Heart left ventricle (tissue), 16 donors: ENCODE measurements at regions not wholly inside any gene's neighbourhood (a gene's known extent, or its start where the extent isn't known, plus 50 kb on each side); places are given as distances from the start of the nearest gene placed in this dataset.

ENCODE experiments used
- ATAC-seq, 4 donors: fragments of 200-7000 bp; cut with Tn5 transposase; one replicate each; pipeline ENCODE4 v1.9.1; 2020 to 2022; ENCODE audit warnings: moderate library complexity in 4 of 4, mild to moderate bottlenecking in 3 of 4, moderate number of reproducible peaks in 1 of 4
- DNase-seq, 5 donors: peaks; one replicate each; pipeline ENCODE4 v3.0.0-alpha.2; 2020
- H3K27ac ChIP-seq, 12 donors: fragments of 200-600 bp; sonication (generic) in 4 of 12; one replicate each; pipeline versions ENCODE4 v1.5.0 to v1.8.0; 2016 to 2022; ENCODE audit warnings: mild to moderate bottlenecking in 2 of 12
- H3K27me3 ChIP-seq, 9 donors: fragments of 200-600 bp; sonication (generic) in 2 of 9; one replicate each; pipeline versions ENCODE4 v1.5.1 to v1.8.0; 2016 to 2022; ENCODE audit warnings: mild to moderate bottlenecking in 3 of 9
- H3K36me3 ChIP-seq, 9 donors: fragments of 200-600 bp; sonication (generic) in 2 of 9; one replicate each; pipeline versions ENCODE4 v1.5.0 to v1.8.0; 2018 to 2022; ENCODE audit warnings: mild to moderate bottlenecking in 2 of 9
- H3K4me1 ChIP-seq, 12 donors: fragments of 200-600 bp; sonication (generic) in 4 of 12; one replicate each; pipeline versions ENCODE4 v1.5.0 to v1.8.0; 2016 to 2022; ENCODE audit warnings: mild to moderate bottlenecking in 3 of 12
- H3K4me3 ChIP-seq, 12 donors: fragments of 200-600 bp; sonication (generic) in 4 of 12; one replicate each; pipeline versions ENCODE4 v1.5.0 to v1.8.0; 2017 to 2022; ENCODE audit warnings: mild to moderate bottlenecking in 9 of 12, moderate library complexity in 4 of 12
- H3K9me3 ChIP-seq, 12 donors: fragments of 200-600 bp; sonication (generic) in 4 of 12; one replicate each; pipeline versions ENCODE4 v1.5.0 to v1.8.0; 2016 to 2022; ENCODE audit warnings: mild to moderate bottlenecking in 1 of 12
- CTCF ChIP-seq, 12 donors: fragments of 200-600 bp; sonication (generic) in 4 of 12; IDR thresholded peaks; one replicate each; pipeline versions ENCODE4 v1.5.0 to v1.8.0; 2018 to 2022; ENCODE audit warnings: antibody characterized with exemption in 12 of 12, mild to moderate bottlenecking in 5 of 12
- POLR2A ChIP-seq, 2 donors: fragments of 450-650 bp; IDR thresholded peaks; one replicate each; pipeline ENCODE4 v1.6.1; 2017; ENCODE audit warnings: antibody characterized with exemption in 2 of 2, mild to moderate bottlenecking in 2 of 2, moderate library complexity in 2 of 2
- whole genome bisulfite sequencing, 4 donors: extraction: QIAGEN DNeasy Blood & Tissue Kit in 2 of 4; methylation state at CpG; one replicate each; pipeline versions ENCODE4 v1.1.5 to v1.1.7; 2013 to 2018; 5-methylcytosine and 5-hydroxymethylcytosine counted together
- intact Hi-C, 10 donors: fragments of 100-400 bp; cut with DNase I; formaldehyde crosslinking; loops; one replicate each; pipeline versions ENCODE4 v1.11.1 to v1.14.2; 2022
- donor health status: ischemic (EF 13 %, LVEDD 7.1; RV severe dilation, severe dysfunction).
- donor health status: healthy with polysubstance abuse.
- donor health status: DM: no; HTN: yes; CAD: no.
- donor health status: DM: no; HTN: no; CAD: no.
- donor health status: ischemic (EF 25% LVEDD 6.9; RV normal size, moderate dysfunction).
- donor health status: ischemic (EF 25% LVEDD 5.7; RV mildly dilated, moderate dysfunction).
- donor health status: healthy.
- donor health status: DM: yes; HTN: yes; CAD: no.
- donor health status: ischemic (EF 35%, LVEDD 5.7; RV mildly dilated, moderate dysfunction).
- donor health status: nonischemic (EF 11% LVEDD 7.7; RV severe dilation, severe dysfunction).
- donor health status: DM: yes; HTN: yes; CAD: no.
- donor health status: PGD.
- donor health status: ischemic (EF 29% LVEDD 5.4; RV normal size, mild dysfunction).
- donor health status: nonischemic (EF 23%, LVEDD 6.1; RV moderate dilation, normal function).

GRCh38 chr5:109589986-109590385 lies 99.7 kb upstream of the MAN2A1 start:
- H3K4me3 ChIP-seq = no peak overlapping the region
- intact Hi-C loops = no loop called here
- H3K36me3 ChIP-seq = no peaks in the 10 kb centered on the region
- WGBS, 4 donors = 71 to 91% (median 84%) methylated on average over 4 of the region's 4 CpGs
- TF ChIP-seq POLR2A (IDR thresholded peaks at IDR 0.05) = no peak
- TF ChIP-seq CTCF (IDR thresholded peaks at IDR 0.05) = no peak
- no peak overlapping the region for H3K27ac ChIP-seq
- DNase-seq (no peak), ATAC-seq (no peak)
- peaks cover 0 to 7% (median 0%) of the 10 kb centered on the region in 12 donors for H3K4me1 ChIP-seq
- no peaks in the 10 kb centered on the region for H3K27me3 ChIP-seq
- no peaks in the 10 kb centered on the region for H3K9me3 ChIP-seq

- TF ChIP-seq CTCF (IDR thresholded peaks at IDR 0.05) (no peak), POLR2A (IDR thresholded peaks at IDR 0.05) (no peak)
- Histone ChIP-seq H3K36me3 (no peaks in the 10 kb centered on the region), H3K27me3 (no peaks in the 10 kb centered on the region), H3K9me3 (no peaks in the 10 kb centered on the region), H3K4me3 (no peak overlapping the region), H3K27ac (no peak overlapping the region), H3K4me1 (peaks cover 0 to 14% (median 0%) of the 10 kb centered on the region in 12 donors)
- ATAC-seq (no peak), DNase-seq (no peak)
- 93 to 97% (median 94%) methylated on average over 3 to 5 of the region's 5 CpGs for WGBS, 4 donors
- intact Hi-C loops = no loop called here
Observed at GRCh38 chr5:109589239-109589638, 100.5 kb upstream of the MAN2A1 start.

GRCh38 chr5:109588281-109589035 lies 101.3 kb upstream of the MAN2A1 start:
- intact Hi-C loops = no loop called here
- H3K27me3 ChIP-seq = no peaks in the 10 kb centered on the region
- peaks cover 0 to 14% (median 0%) of the 10 kb centered on the region in 12 donors for H3K4me1 ChIP-seq
- no peaks in the 10 kb centered on the region for H3K36me3 ChIP-seq
- no peak for DNase-seq
- TF ChIP-seq CTCF (IDR thresholded peaks at IDR 0.05) (no peak), POLR2A (IDR thresholded peaks at IDR 0.05) (no peak)
- ATAC-seq = no peak
- no peaks in the 10 kb centered on the region for H3K9me3 ChIP-seq
- 94 to 95% (median 94%) methylated on average over 24 to 25 of the region's 25 CpGs for WGBS, 4 donors
- H3K27ac ChIP-seq = no peak overlapping the region
- no peak overlapping the region for H3K4me3 ChIP-seq

GRCh38 chr5:109584986-109585599 lies 104.6 kb upstream of the MAN2A1 start:
- H3K27me3 ChIP-seq = no peaks in the 10 kb centered on the region
- TF ChIP-seq CTCF (IDR thresholded peaks at IDR 0.05) (no peak), POLR2A (IDR thresholded peaks at IDR 0.05) (no peak)
- no peaks in the 10 kb centered on the region for H3K36me3 ChIP-seq
- WGBS, 4 donors = 15 to 26% (median 21%) methylated on average over 4 of the region's 4 CpGs
- H3K9me3 ChIP-seq = no peaks in the 10 kb centered on the region
- intact Hi-C loops = no loop called here
- peak in 3 of 4 donors; percentile 44 to 88 (median 64) for ATAC-seq
- no peak overlapping the region for H3K4me3 ChIP-seq
- no peak for DNase-seq
- peaks cover 0 to 14% (median 0%) of the 10 kb centered on the region in 12 donors for H3K4me1 ChIP-seq
- no peak overlapping the region for H3K27ac ChIP-seq
